NK-92 treated with Interleukin-12 subunit alpha and Interleukin-12 subunit beta, amount 100 ng/mL, for 24 hours (cell line): ENCODE measurements at regions not wholly inside any gene's neighbourhood (a gene's known extent, or its start where the extent isn't known, plus 50 kb on each side); places are given as distances from the start of the nearest gene placed in this dataset.
"Not testable (repeated sequence)": the region's sequence is repeated elsewhere in the genome, so short reads cannot be mapped to it uniquely, and the experiment has no call there.

ENCODE experiments used
- DNase-seq: peaks from one replicate; lab custom pipeline; 2025; lab: John Stamatoyannopoulos, UW

- DNase-seq = no peak
Measured at GRCh38 chr11:112706863-112707262, 254.4 kb upstream of the NCAM1 start.

- not testable (repeated sequence) for DNase-seq
Measured at GRCh38 chr11:112714340-112714739, 246.9 kb upstream of the NCAM1 start.

GRCh38 chr11:112715056-112715455 lies 246.2 kb upstream of the NCAM1 start:
- DNase-seq = no peak

GRCh38 chr11:112718483-112718882 lies 242.7 kb upstream of the NCAM1 start:
- DNase-seq = no peak

GRCh38 chr11:112719736-112720525 lies 241.3 kb upstream of the NCAM1 start:
- no peak for DNase-seq

- DNase-seq = no peak
Measured at GRCh38 chr11:112722148-112722547, 239.1 kb upstream of the NCAM1 start.

- no peak for DNase-seq
Measured at GRCh38 chr11:112722876-112723275, 238.3 kb upstream of the NCAM1 start.

- DNase-seq = no peak
Measured at GRCh38 chr11:112723676-112724495, 237.3 kb upstream of the NCAM1 start.

- no peak for DNase-seq
Measured at GRCh38 chr11:112724496-112724790, 236.8 kb upstream of the NCAM1 start.

- DNase-seq = no peak
Measured at GRCh38 chr11:112725636-112726035, 235.6 kb upstream of the NCAM1 start.

GRCh38 chr11:112727341-112727841 lies 233.8 kb upstream of the NCAM1 start:
- no peak for DNase-seq

- no peak for DNase-seq
Measured at GRCh38 chr11:112728288-112728687, 232.9 kb upstream of the NCAM1 start.

GRCh38 chr11:112728716-112729115 lies 232.5 kb upstream of the NCAM1 start:
- no peak for DNase-seq

GRCh38 chr11:112730591-112730990 lies 230.6 kb upstream of the NCAM1 start:
- DNase-seq = no peak

GRCh38 chr11:112731538-112731937 lies 229.7 kb upstream of the NCAM1 start:
- no peak for DNase-seq

GRCh38 chr11:112732031-112732430 lies 229.2 kb upstream of the NCAM1 start:
- DNase-seq = no peak

GRCh38 chr11:112734207-112734606 lies 227.0 kb upstream of the NCAM1 start:
- no peak for DNase-seq

GRCh38 chr11:112735470-112735869 lies 225.8 kb upstream of the NCAM1 start:
- DNase-seq = no peak

- DNase-seq = no peak
Measured at GRCh38 chr11:112744041-112744440, 217.2 kb upstream of the NCAM1 start.

- DNase-seq = no peak
Measured at GRCh38 chr11:112745973-112746372, 215.2 kb upstream of the NCAM1 start.

- DNase-seq = no peak
Measured at GRCh38 chr11:112748252-112748651, 213.0 kb upstream of the NCAM1 start.

- DNase-seq = no peak
Measured at GRCh38 chr11:112748713-112749543, 212.3 kb upstream of the NCAM1 start.
